Liver (tissue), 3 donors: ENCODE measurements at regions not wholly inside any gene's neighbourhood (a gene's known extent, or its start where the extent isn't known, plus 50 kb on each side); places are given as distances from the start of the nearest gene placed in this dataset.

Experiments used
- TAF1 ChIP-seq: conservative IDR thresholded peaks from 2 replicates; pipeline ENCODE4 v1.6.1; 2016; ENCODE audit warnings: antibody characterized with exemption, mild to moderate bottlenecking
- TF ChIP-seq, protein P1 (sequence below): fragments of 150-350 bp; IDR thresholded peaks from 2 replicates; pipeline ENCODE4 v1.5.1; 2017; ENCODE audit warnings: improper control_type of control experiment, low read depth, low read length; ENCODE audit not compliant: missing input control
- TF ChIP-seq, protein P2 (sequence below): IDR thresholded peaks from 2 replicates; pipeline ENCODE4 v1.6.1; 2016; ENCODE audit warnings: antibody characterized with exemption
- donor health status: healthy.
- donor health status: healthy.

DNA sequence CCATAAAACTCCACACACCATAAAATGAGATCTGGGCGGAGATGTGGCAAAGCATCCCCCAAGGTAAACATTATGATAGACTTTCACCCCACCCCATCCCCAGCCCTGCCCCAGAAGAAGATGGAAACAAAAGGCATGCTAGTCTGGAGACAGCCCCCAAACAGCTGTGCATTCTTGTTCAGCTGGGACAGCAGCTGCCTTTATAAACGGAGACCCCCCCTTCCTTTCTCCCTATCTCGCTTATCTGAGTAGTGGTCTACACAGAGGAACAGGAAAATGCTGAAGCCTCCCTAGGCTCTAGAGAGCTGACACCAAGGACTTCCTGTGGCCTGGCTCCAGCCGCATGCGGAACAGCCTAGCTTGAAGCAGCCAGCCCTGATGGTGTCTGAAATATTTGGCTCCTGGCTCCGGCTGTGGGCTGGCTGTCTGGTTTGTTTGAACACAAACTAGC, 190.3 kb upstream of the ANKFN1 start:
- TF ChIP-seq TAF1, result no peak
- TF ChIP-seq, protein P1, sequence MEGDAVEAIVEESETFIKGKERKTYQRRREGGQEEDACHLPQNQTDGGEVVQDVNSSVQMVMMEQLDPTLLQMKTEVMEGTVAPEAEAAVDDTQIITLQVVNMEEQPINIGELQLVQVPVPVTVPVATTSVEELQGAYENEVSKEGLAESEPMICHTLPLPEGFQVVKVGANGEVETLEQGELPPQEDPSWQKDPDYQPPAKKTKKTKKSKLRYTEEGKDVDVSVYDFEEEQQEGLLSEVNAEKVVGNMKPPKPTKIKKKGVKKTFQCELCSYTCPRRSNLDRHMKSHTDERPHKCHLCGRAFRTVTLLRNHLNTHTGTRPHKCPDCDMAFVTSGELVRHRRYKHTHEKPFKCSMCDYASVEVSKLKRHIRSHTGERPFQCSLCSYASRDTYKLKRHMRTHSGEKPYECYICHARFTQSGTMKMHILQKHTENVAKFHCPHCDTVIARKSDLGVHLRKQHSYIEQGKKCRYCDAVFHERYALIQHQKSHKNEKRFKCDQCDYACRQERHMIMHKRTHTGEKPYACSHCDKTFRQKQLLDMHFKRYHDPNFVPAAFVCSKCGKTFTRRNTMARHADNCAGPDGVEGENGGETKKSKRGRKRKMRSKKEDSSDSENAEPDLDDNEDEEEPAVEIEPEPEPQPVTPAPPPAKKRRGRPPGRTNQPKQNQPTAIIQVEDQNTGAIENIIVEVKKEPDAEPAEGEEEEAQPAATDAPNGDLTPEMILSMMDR, result no peak
- TF ChIP-seq, protein P2, sequence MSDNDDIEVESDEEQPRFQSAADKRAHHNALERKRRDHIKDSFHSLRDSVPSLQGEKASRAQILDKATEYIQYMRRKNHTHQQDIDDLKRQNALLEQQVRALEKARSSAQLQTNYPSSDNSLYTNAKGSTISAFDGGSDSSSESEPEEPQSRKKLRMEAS, result no peak
